GM12878 (cell line): ENCODE measurements at regions not wholly inside any gene's neighbourhood (a gene's known extent, or its start where the extent isn't known, plus 50 kb on each side); places are given as distances from the start of the nearest gene placed in this dataset.

ENCODE experiments used
- ATAC-seq: fragments of 200-7000 bp; cut with Tn5 transposase; 3 replicates; pipeline ENCODE4 v1.9.1; 2020; ENCODE audit warnings: mild to moderate bottlenecking, moderate library complexity
- BruUV-seq: library from RNA; stranded (reverse); fragments of 400-500 nt; replicated peaks from 2 replicates; lab custom pipeline; 2021; lab: Mats Ljungman, UMichigan
- CTCF ChIA-PET: fragments of 300-600 bp; sonication (Branson Sonifier 250); formaldehyde crosslinking; extraction: SDS; loops from one replicate; lab custom pipeline; 2021; ENCODE audit warnings: inconsistent platforms; lab: Yijun Ruan, JAX
- POLR2A ChIA-PET: fragments of 350-600 bp; formaldehyde crosslinking; extraction: SDS; loops from one replicate; lab custom pipeline; 2021; ENCODE audit warnings: inconsistent platforms; lab: Charles Lee
- RAD21 ChIA-PET: fragments of 300-600 bp; sonication (Branson Sonifier 250); formaldehyde crosslinking; loops from one replicate; lab custom pipeline; 2023; ENCODE audit warnings: antibody characterized with exemption; ENCODE audit not compliant: unreplicated experiment; lab: Charles Lee
- SMC1A ChIA-PET: fragments of 300-600 bp; sonication (Branson Sonifier 250); formaldehyde crosslinking; loops from one replicate; lab custom pipeline; 2023; ENCODE audit not compliant: unreplicated experiment, uncharacterized antibody; lab: Charles Lee
- DNase-seq: peaks from one replicate; pipeline ENCODE4 v3.0.0-alpha.2; 2011; ENCODE audit warnings: low read depth, low spot score
- FAIRE-seq: peaks from 3 replicates; lab custom pipeline; 2011; peaks lifted over from hg19 to GRCh38; lab: Jason Lieb, UNC
- H2AFZ ChIP-seq: 2 replicates; pipeline ENCODE4 v1.6.0; 2011; ENCODE audit warnings: low read depth, low read length, control low read depth; ENCODE audit not compliant: control insufficient read depth
- H3K27ac ChIP-seq: 2 replicates; pipeline ENCODE4 v1.5.1; 2011; ENCODE audit warnings: control low read depth; ENCODE audit not compliant: control insufficient read depth, insufficient read depth
- H3K27me3 ChIP-seq, 2 experiments: replicated peaks in 1 of 2; 2 replicates each; pipeline versions ENCODE4 v1.6.0 to v1.6.1; 2011; ENCODE audit warnings: low read length in 1 of 2; ENCODE audit not compliant: control insufficient read depth in 2 of 2, insufficient read depth in 2 of 2
- H3K36me3 ChIP-seq, 2 experiments: 2 replicates each; pipeline ENCODE4 v1.5.1; 2011; ENCODE audit warnings: low read length in 1 of 2; ENCODE audit not compliant: control insufficient read depth in 2 of 2, insufficient read depth in 2 of 2
- H3K4me1 ChIP-seq: 2 replicates; pipeline ENCODE4 v1.6.1; 2011; ENCODE audit warnings: mild to moderate bottlenecking, low read length, moderate library complexity, mixed read lengths; ENCODE audit not compliant: control insufficient read depth, insufficient read depth
- H3K4me2 ChIP-seq: 2 replicates; pipeline ENCODE4 v1.6.0; 2011; ENCODE audit warnings: control low read depth; ENCODE audit not compliant: control insufficient read depth, insufficient read depth
- H3K4me3 ChIP-seq: fragments of 200-600 bp; sonication (generic); 2 replicates; pipeline ENCODE4 v1.5.1; 2016
- H3K79me2 ChIP-seq: 2 replicates; pipeline ENCODE4 v1.6.0; 2011; ENCODE audit warnings: low read length; ENCODE audit not compliant: control insufficient read depth, insufficient read depth
- H3K9ac ChIP-seq: 2 replicates; pipeline ENCODE4 v1.8.0; 2011; ENCODE audit warnings: low read length, control low read depth, mixed read lengths; ENCODE audit not compliant: control insufficient read depth, insufficient read depth
- H3K9me3 ChIP-seq: replicated peaks from 3 replicates; pipeline ENCODE4 v1.5.1; 2011; ENCODE audit warnings: mild to moderate bottlenecking, low read length; ENCODE audit not compliant: control insufficient read depth, insufficient read depth
- H4K20me1 ChIP-seq: 2 replicates; pipeline ENCODE4 v1.6.0; 2011; ENCODE audit not compliant: control insufficient read depth, insufficient read depth
- CREB1 ChIP-seq: IDR thresholded peaks from 2 replicates; pipeline ENCODE4 v1.6.1; 2012; ENCODE audit warnings: low read depth, mild to moderate bottlenecking, inconsistent platforms
- CUX1 ChIP-seq: IDR thresholded peaks from 2 replicates; pipeline ENCODE4 v1.6.1; 2012; ENCODE audit warnings: improper control_type of control experiment, low read depth, low read length; ENCODE audit not compliant: insufficient replicate concordance
- EZH2 ChIP-seq: IDR thresholded peaks from 2 replicates; pipeline ENCODE4 v1.6.1; 2012; ENCODE audit warnings: low read depth, mild to moderate bottlenecking, control low read depth, inconsistent platforms, low read length, borderline replicate concordance; ENCODE audit not compliant: control insufficient read depth
- FOXM1 ChIP-seq: IDR thresholded peaks from 2 replicates; pipeline ENCODE4 v1.6.1; 2012; ENCODE audit warnings: low read depth, mild to moderate bottlenecking, inconsistent platforms, low read length, moderate library complexity
- HDGF ChIP-seq: fragments of 450-650 bp; IDR thresholded peaks from 2 replicates; pipeline ENCODE4 v1.6.1; 2016; ENCODE audit warnings: antibody characterized with exemption
- KDM1A ChIP-seq: fragments of 200-600 bp; sonication (generic); IDR thresholded peaks from 2 replicates; pipeline ENCODE4 v1.6.1; 2016; ENCODE audit warnings: borderline replicate concordance
- LARP7 ChIP-seq: fragments of 450-650 bp; IDR thresholded peaks from 2 replicates; pipeline ENCODE4 v1.6.1; 2017; ENCODE audit warnings: mild to moderate bottlenecking
- NFIC ChIP-seq: IDR thresholded peaks from 2 replicates; pipeline ENCODE4 v1.6.1; 2012; ENCODE audit warnings: low read depth, mild to moderate bottlenecking, inconsistent platforms, low read length, moderate library complexity
- PBX3 ChIP-seq: IDR thresholded peaks from 2 replicates; pipeline ENCODE4 v1.6.1; 2011; ENCODE audit warnings: mild to moderate bottlenecking, low read depth, low read length, moderate library complexity; ENCODE audit not compliant: insufficient replicate concordance
- POLR2AphosphoS2 ChIP-seq: IDR thresholded peaks from 2 replicates; pipeline ENCODE4 v1.6.1; 2011; ENCODE audit warnings: low read depth, mild to moderate bottlenecking, low read length, improper control_type of control experiment, moderate library complexity
- TCF7 ChIP-seq: IDR thresholded peaks from 2 replicates; pipeline ENCODE4 v1.6.1; 2014; ENCODE audit warnings: antibody characterized with exemption, borderline replicate concordance
- ZBED1 ChIP-seq: IDR thresholded peaks from 2 replicates; pipeline ENCODE4 v1.6.1; 2016; ENCODE audit warnings: borderline replicate concordance
- ZBTB33 ChIP-seq: fragments of 450-650 bp; IDR thresholded peaks from 2 replicates; pipeline ENCODE4 v1.6.1; 2017; ENCODE audit warnings: mild to moderate bottlenecking
- ZZZ3 ChIP-seq: IDR thresholded peaks from 2 replicates; pipeline ENCODE4 v1.6.1; 2011; ENCODE audit warnings: low read depth; ENCODE audit not compliant: control insufficient read depth, insufficient read length
- WGBS: methylation state at CpG from one replicate; pipeline ENCODE4 v1.1.6; 2016; ENCODE audit warnings: low lambda C conversion rate; ENCODE audit not compliant: insufficient replicate concordance, insufficient coverage; ENCODE audit errors: missing lambda C conversion rate; 5-methylcytosine and 5-hydroxymethylcytosine counted together
- in situ Hi-C: fragments of 300-500 bp; cut with MboI; formaldehyde crosslinking; loops from 9 replicates; pipeline ENCODE4 v1.14.3; 2018; ENCODE audit warnings: mixed read lengths
- intact Hi-C: fragments of 100-400 bp; cut with micrococcal nuclease; formaldehyde crosslinking; loops from one replicate; pipeline ENCODE4 v1.14.2; 2022; ENCODE audit not compliant: unreplicated experiment

GRCh38 chr10:52491246-52491995 is 177.3 kb downstream of the DKK1 start:
- no peaks in the 10 kb centered on the region for H3K9me3 ChIP-seq
- ChIA-PET POLR2A (no interaction called here), RAD21 (interaction anchor here (1.2 kb wide), 1 partner anchor 105 kb away, joined by 3 read pairs; no protein-coding TSS in a partner anchor), CTCF (interaction anchor here (0.6 to 2.3 kb wide), 4 partner anchors 122 to 185 kb away, joined by 3 to 7 read pairs (median 3); no protein-coding TSS in a partner anchor), SMC1A (interaction anchor here (0.7 to 1.5 kb wide), 2 partner anchors 9 to 238 kb away, joined by 3 read pairs; no protein-coding TSS in a partner anchor)
- no peaks in the 10 kb centered on the region for H3K4me1 ChIP-seq
- H3K27ac ChIP-seq = no peak overlapping the region
- in situ Hi-C loops = no loop called here
- H4K20me1 ChIP-seq = no peaks in the 10 kb centered on the region
- intact Hi-C loops = no loop called here
- no peaks in the 10 kb centered on the region for H3K27me3 ChIP-seq
- H2AFZ ChIP-seq = no peak overlapping the region
- 5% methylated on average over 5 of the region's 6 CpGs for WGBS
- H3K36me3 ChIP-seq = no peaks in the 10 kb centered on the region
- no peak overlapping the region for H3K4me3 ChIP-seq
- DNase-seq (no peak), ATAC-seq (no peak), FAIRE-seq (no peak)
- H3K79me2 ChIP-seq = no peaks in the 10 kb centered on the region
- no TSS peak for BruUV-seq
- no peak overlapping the region for H3K9ac ChIP-seq
- no peak overlapping the region for H3K4me2 ChIP-seq
- TF ChIP-seq HDGF (no peak), POLR2AphosphoS2 (no peak), TCF7 (no peak), FOXM1 (no peak), PBX3 (no peak), EZH2 (no peak), CUX1 (no peak), CREB1 (no peak), ZZZ3 (no peak), KDM1A (no peak), ZBTB33 (no peak), NFIC (no peak), ZBED1 (no peak), LARP7 (no peak)
